HepG2 (cell line): ENCODE measurements at regions not wholly inside any gene's neighbourhood (a gene's known extent, or its start where the extent isn't known, plus 50 kb on each side); places are given as distances from the start of the nearest gene placed in this dataset.

Source experiments
- ATAC-seq: fragments of 200-7000 bp; cut with Tn5 transposase; 3 replicates; pipeline ENCODE4 v1.9.1; 2020; ENCODE audit warnings: mild to moderate bottlenecking, moderate library complexity
- BruUV-seq: library from RNA; stranded (reverse); fragments of 400-500 nt; replicated peaks from 2 replicates; lab custom pipeline; 2021; lab: Mats Ljungman, UMichigan
- CTCF ChIA-PET: fragments of 300-600 bp; formaldehyde crosslinking; extraction: SDS; loops from one replicate; lab custom pipeline; 2021; ENCODE audit warnings: low total read pairs, inconsistent platforms, low intra/inter-chr PET ratio; lab: Yijun Ruan, JAX
- POLR2A ChIA-PET: fragments of 350-600 bp; sonication (Branson Sonifier 250); formaldehyde crosslinking; loops from one replicate; lab custom pipeline; 2020; ENCODE audit warnings: antibody characterized with exemption, inconsistent platforms; lab: Yijun Ruan, JAX
- DNase-seq: peaks from one replicate; pipeline ENCODE4 v3.0.0-alpha.2; 2015; ENCODE audit warnings: low spot score
- FAIRE-seq: peaks from 3 replicates; lab custom pipeline; 2011; peaks lifted over from hg19 to GRCh38; lab: Jason Lieb, UNC
- H2AFZ ChIP-seq: one replicate; pipeline ENCODE4 v1.6.1; 2011; ENCODE audit warnings: low read length, inconsistent platforms
- H3K27ac ChIP-seq: fragments of 300-600 bp; 3 replicates; pipeline ENCODE4 v1.8.0; 2011; ENCODE audit warnings: mixed run types, mild to moderate bottlenecking, mixed read lengths, low read length, inconsistent platforms; ENCODE audit not compliant: insufficient read depth; ENCODE audit errors: extremely low read length
- H3K27me3 ChIP-seq, 2 experiments: fragments of 200-600 bp in 1 of 2; 2 replicates in 1 of 2; 3 replicates in 1 of 2; pipeline versions ENCODE4 v1.6.0 to v1.8.0; 2011; ENCODE audit warnings: low read length in 2 of 2, mild to moderate bottlenecking in 2 of 2, moderate library complexity in 2 of 2, inconsistent platforms in 1 of 2; ENCODE audit not compliant: insufficient read depth in 2 of 2, control insufficient read depth in 1 of 2
- H3K36me3 ChIP-seq, 2 experiments: fragments of 200-600 bp in 1 of 2; replicated peaks in 1 of 2; 2 replicates in 1 of 2; 3 replicates in 1 of 2; pipeline versions ENCODE4 v1.5.1 to v1.8.0; 2011; ENCODE audit warnings: low read length in 2 of 2, inconsistent platforms in 1 of 2; ENCODE audit not compliant: insufficient read depth in 2 of 2, control insufficient read depth in 1 of 2
- H3K4me1 ChIP-seq: 2 replicates; pipeline ENCODE4 v1.5.1; 2012; ENCODE audit warnings: low read length, inconsistent platforms; ENCODE audit not compliant: insufficient read depth
- H3K4me2 ChIP-seq: 2 replicates; pipeline ENCODE4 v1.6.0; 2011; ENCODE audit warnings: low read depth, low read length, inconsistent platforms
- H3K4me3 ChIP-seq, 3 experiments: fragments of 200-600 bp in 1 of 3; sonication (generic), shearing (Covaris generic) in 1 of 3; replicated peaks in 1 of 3; 2 replicates each; pipeline ENCODE4 v1.5.1; 2011 to 2016; ENCODE audit warnings: low read length in 3 of 3, inconsistent platforms in 2 of 3, low read depth in 2 of 3, mild to moderate bottlenecking in 2 of 3, control low read depth in 1 of 3, mixed read lengths in 1 of 3; ENCODE audit not compliant: insufficient read depth in 1 of 3
- H3K79me2 ChIP-seq: one replicate; pipeline ENCODE4 v1.6.1; 2011; ENCODE audit warnings: low read length, inconsistent platforms; ENCODE audit not compliant: insufficient read depth
- H3K9ac ChIP-seq: 2 replicates; pipeline ENCODE4 v1.6.0; 2011; ENCODE audit warnings: mild to moderate bottlenecking, low read depth, low read length, inconsistent platforms; ENCODE audit not compliant: insufficient read depth
- H3K9me3 ChIP-seq: 2 replicates; pipeline ENCODE4 v1.5.1; 2012; ENCODE audit warnings: mild to moderate bottlenecking, low read length
- H4K20me1 ChIP-seq: 2 replicates; pipeline ENCODE4 v1.6.0; 2011; ENCODE audit warnings: inconsistent platforms, mild to moderate bottlenecking, low read length, moderate library complexity; ENCODE audit not compliant: insufficient read depth
- ATF3 ChIP-seq: sonication (generic); formaldehyde crosslinking; IDR thresholded peaks from 2 replicates; pipeline ENCODE4 v1.4.0; 2020; ENCODE audit warnings: missing genetic modification reagents
- CCAR2 ChIP-seq: fragments of 200-400 bp; formaldehyde crosslinking; optimal IDR thresholded peaks from 2 replicates; pipeline ENCODE3; 2018; ENCODE audit warnings: low read depth, mild to moderate bottlenecking, low read length, moderate library complexity
- CTCF ChIP-seq: sonication (generic); formaldehyde crosslinking; IDR thresholded peaks from 2 replicates; pipeline ENCODE4 v1.5.0; 2020; ENCODE audit warnings: mild to moderate bottlenecking, missing genetic modification reagents, moderate library complexity
- EP300 ChIP-seq, 3 experiments: sonication (generic) in 1 of 3; formaldehyde crosslinking in 1 of 3; IDR thresholded peaks; 2 replicates each; pipeline versions ENCODE4 v1.5.1 to v1.6.1; 2011 to 2020; ENCODE audit warnings: low read depth in 2 of 3, low read length in 2 of 3, borderline replicate concordance in 1 of 3, improper control_type of control experiment in 1 of 3, mild to moderate bottlenecking in 1 of 3, missing genetic modification reagents in 1 of 3, moderate library complexity in 1 of 3
- HNF4G ChIP-seq, 2 experiments: sonication (generic) in 1 of 2; formaldehyde crosslinking in 1 of 2; IDR thresholded peaks; 2 replicates each; pipeline versions ENCODE4 v1.4.0 to v1.6.1; 2011 to 2020; ENCODE audit warnings: borderline replicate concordance in 2 of 2, low read depth in 2 of 2, mild to moderate bottlenecking in 2 of 2, low read length in 1 of 2, missing genetic modification reagents in 1 of 2, moderate library complexity in 1 of 2
- MAFK ChIP-seq, 2 experiments: IDR thresholded peaks in 1 of 2; conservative IDR thresholded peaks in 1 of 2; 2 replicates each; pipeline ENCODE4 v1.6.1; 2011; ENCODE audit warnings: improper control_type of control experiment in 2 of 2, low read length in 2 of 2
- NFE2L2 ChIP-seq: fragments of 150-350 bp; IDR thresholded peaks from 2 replicates; pipeline ENCODE4 v1.6.1; 2014; ENCODE audit warnings: low read length
- STAG1 ChIP-seq: sonication (generic); formaldehyde crosslinking; IDR thresholded peaks from 2 replicates; pipeline ENCODE4 v1.4.0; 2020; ENCODE audit warnings: missing genetic modification reagents
- ZKSCAN5 ChIP-seq: sonication (generic); formaldehyde crosslinking; IDR thresholded peaks from 2 replicates; pipeline ENCODE4 v1.5.1; 2020; ENCODE audit warnings: mild to moderate bottlenecking, missing genetic modification reagents
- ZNF34 ChIP-seq: sonication (generic); formaldehyde crosslinking; IDR thresholded peaks from 2 replicates; pipeline ENCODE4 v1.4.0; 2020; ENCODE audit warnings: mild to moderate bottlenecking, missing genetic modification reagents, borderline replicate concordance
- ZNF558 ChIP-seq: sonication (generic); formaldehyde crosslinking; IDR thresholded peaks from 2 replicates; pipeline ENCODE4 v1.9.0; 2022; ENCODE audit warnings: mild to moderate bottlenecking, missing genetic modification reagents, borderline replicate concordance
- WGBS: methylation state at CpG from one replicate; pipeline ENCODE4 v1.1.6; 2017; ENCODE audit warnings: low lambda C conversion rate; 5-methylcytosine and 5-hydroxymethylcytosine counted together
- in situ Hi-C: cut with HindIII; loops from 2 replicates; pipeline ENCODE4 v1.10.0; 2017; ENCODE audit warnings: low pct_unique_long_range_greater_than_20kb; ENCODE audit not compliant: extremely low pct_ligation_motif_present
- intact Hi-C: fragments of 100-400 bp; cut with micrococcal nuclease; formaldehyde crosslinking; loops from one replicate; pipeline ENCODE4 v1.10.0; 2022; ENCODE audit not compliant: unreplicated experiment
- TF ChIP-seq, protein P1 (sequence below): sonication (generic); formaldehyde crosslinking; IDR thresholded peaks from 2 replicates; pipeline ENCODE4 v1.8.1; 2023; ENCODE audit warnings: mild to moderate bottlenecking, missing genetic modification reagents

- Histone ChIP-seq H3K9me3 (peaks cover 7% of the 10 kb centered on the region; the same call in 1 of the 2 replicates), H3K4me2 (no peak overlapping the region), H3K36me3 (no peaks in the 10 kb centered on the region), H3K27me3 (no peaks in the 10 kb centered on the region; a peak in 1 of 5 replicates), H3K9ac (no peak overlapping the region), H3K27ac (no peak overlapping the region), H3K79me2 (no peaks in the 10 kb centered on the region), H3K4me3 (no peak overlapping the region), H2AFZ (no peak overlapping the region), H3K4me1 (peaks cover 22% of the 10 kb centered on the region), H4K20me1 (no peaks in the 10 kb centered on the region)
- ChIA-PET POLR2A (no interaction called here), CTCF (no interaction called here)
- FAIRE-seq = no peak
- in situ Hi-C loops (no loop called here), intact Hi-C loops (no loop called here)
- DNase-seq = no peak
- TF ChIP-seq, protein P1, sequence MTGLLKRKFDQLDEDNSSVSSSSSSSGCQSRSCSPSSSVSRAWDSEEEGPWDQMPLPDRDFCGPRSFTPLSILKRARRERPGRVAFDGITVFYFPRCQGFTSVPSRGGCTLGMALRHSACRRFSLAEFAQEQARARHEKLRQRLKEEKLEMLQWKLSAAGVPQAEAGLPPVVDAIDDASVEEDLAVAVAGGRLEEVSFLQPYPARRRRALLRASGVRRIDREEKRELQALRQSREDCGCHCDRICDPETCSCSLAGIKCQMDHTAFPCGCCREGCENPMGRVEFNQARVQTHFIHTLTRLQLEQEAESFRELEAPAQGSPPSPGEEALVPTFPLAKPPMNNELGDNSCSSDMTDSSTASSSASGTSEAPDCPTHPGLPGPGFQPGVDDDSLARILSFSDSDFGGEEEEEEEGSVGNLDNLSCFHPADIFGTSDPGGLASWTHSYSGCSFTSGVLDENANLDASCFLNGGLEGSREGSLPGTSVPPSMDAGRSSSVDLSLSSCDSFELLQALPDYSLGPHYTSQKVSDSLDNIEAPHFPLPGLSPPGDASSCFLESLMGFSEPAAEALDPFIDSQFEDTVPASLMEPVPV (CRISPR knock-in tag) = no peak
- TF ChIP-seq MAFK (conservative IDR thresholded peaks at IDR 0.05 in 1 of 2, IDR thresholded peaks at IDR 0.05 in 1 of 2; ENCODE audit: low read length in 2 of 2) (0 out of 4 replicates have a peak, but pooled peaks of 1 of the 2 experiments have one; percentile 13), ZKSCAN5 (no peak), EP300 (IDR thresholded peaks at IDR 0.05; ENCODE audit: low read depth in 2 of 2, low read length in 2 of 2) (no peak), EP300 (CRISPR knock-in tag; IDR thresholded peaks at IDR 0.05; ENCODE audit: borderline replicate concordance) (no peak), NFE2L2 (0 out of 2 replicates have a peak, but pooled peaks have one; percentile 35)
- 84% methylated on average over 5 of the region's 5 CpGs for WGBS
- no TSS peak for BruUV-seq
- no peak for ATAC-seq
Observed at GRCh38 chr15:53307952-53308624, 451.4 kb downstream of the WDR72 start.

DNA sequence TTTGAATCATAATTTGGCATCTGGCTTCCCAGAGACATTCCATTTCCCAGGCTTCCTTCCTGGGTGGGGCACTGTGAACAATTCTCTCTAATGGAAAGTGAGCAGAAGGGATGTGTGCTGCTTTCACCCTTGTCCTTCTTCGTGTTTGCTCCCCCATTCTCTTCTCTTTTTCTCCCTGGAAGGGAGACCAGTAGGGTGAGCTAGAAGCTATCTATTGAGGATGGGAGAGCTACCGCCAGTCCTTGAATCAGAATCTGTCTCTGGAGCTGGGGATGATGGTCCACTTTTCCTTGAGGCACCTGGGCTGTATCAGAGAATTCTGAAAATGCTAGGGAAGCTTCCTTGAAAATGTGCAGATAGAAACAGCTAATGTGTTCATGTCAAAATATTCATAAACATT lies 453.9 kb downstream of the WDR72 start:
- H3K36me3 ChIP-seq = no peaks in the 10 kb centered on the region
- no peak for FAIRE-seq
- no peaks in the 10 kb centered on the region for H3K27me3 ChIP-seq
- DNase-seq = no peak
- POLR2A ChIA-PET = no interaction called here
- intact Hi-C loops = no loop called here
- no peak overlapping the region for H3K4me2 ChIP-seq
- WGBS = 18% methylated on average over 2 of the region's 2 CpGs
- no peak overlapping the region for H3K9ac ChIP-seq
- CTCF ChIA-PET = no interaction called here
- no peak overlapping the region for H2AFZ ChIP-seq
- H3K9me3 ChIP-seq = peaks cover 7% of the 10 kb centered on the region; the same call in 1 of the 2 replicates
- no peaks in the 10 kb centered on the region for H4K20me1 ChIP-seq
- BruUV-seq = no TSS peak
- no peak overlapping the region for H3K27ac ChIP-seq
- in situ Hi-C loops = no loop called here
- no peak overlapping the region for H3K4me3 ChIP-seq
- H3K79me2 ChIP-seq = no peaks in the 10 kb centered on the region
- peaks cover 12% of the 10 kb centered on the region for H3K4me1 ChIP-seq
- no peak for ATAC-seq
- TF ChIP-seq CCAR2 (no peak), STAG1 (CRISPR knock-in tag) (peak; percentile 45), CTCF (CRISPR knock-in tag) (peak; percentile 23; the same call in 1 of the 2 replicates), ATF3 (CRISPR knock-in tag) (no peak), ZNF558 (CRISPR knock-in tag) (no peak), HNF4G (IDR thresholded peaks at IDR 0.05; ENCODE audit: borderline replicate concordance, low read depth, low read length) (no peak), HNF4G (CRISPR knock-in tag; IDR thresholded peaks at IDR 0.05; ENCODE audit: borderline replicate concordance, low read depth) (no peak), ZNF34 (no peak)
